HCT116 (cell line): ENCODE measurements at regions not wholly inside any gene's neighbourhood (a gene's known extent, or its start where the extent isn't known, plus 50 kb on each side); places are given as distances from the start of the nearest gene placed in this dataset.

Experiments used
- ATAC-seq: fragments of 200-7000 bp; cut with Tn5 transposase; 2 replicates; pipeline ENCODE4 v1.9.1; 2020; ENCODE audit warnings: mild to moderate bottlenecking, moderate library complexity
- BruUV-seq: library from RNA; stranded (reverse); fragments of 400-500 nt; replicated peaks from 2 replicates; lab custom pipeline; 2021; lab: Mats Ljungman, UMichigan
- CTCF ChIA-PET: fragments of 300-600 bp; sonication (Branson Sonifier 250); formaldehyde crosslinking; loops from one replicate; lab custom pipeline; 2021; ENCODE audit warnings: antibody characterized with exemption; lab: Charles Lee
- POLR2A ChIA-PET: fragments of 300-600, 350-600 bp; sonication (Branson Sonifier 250); formaldehyde crosslinking; loops from one replicate; lab custom pipeline; 2021; ENCODE audit warnings: antibody characterized with exemption; lab: Charles Lee
- RAD21 ChIA-PET, 2 experiments: fragments of 300-600 bp; sonication (Branson Sonifier 250); formaldehyde crosslinking; loops; one replicate each; lab custom pipeline; 2023; ENCODE audit warnings: low total read pairs in 2 of 2; ENCODE audit not compliant: uncharacterized antibody in 2 of 2, unreplicated experiment in 2 of 2, low non-redundant PET in 1 of 2; lab: Charles Lee
- DNase-seq: peaks from one replicate; pipeline ENCODE4 v3.0.0-alpha.2; 2010; ENCODE audit warnings: low read depth, low spot score
- H2AFZ ChIP-seq: fragments of 200-600 bp; shearing (Covaris generic), sonication (generic); 2 replicates; pipeline ENCODE4 v1.6.1; 2017; ENCODE audit warnings: low read depth, mixed run types, mixed read lengths, antibody characterized with exemption, low read length; ENCODE audit not compliant: poor library complexity, severe bottlenecking
- H3K27ac ChIP-seq: 2 replicates; pipeline ENCODE4 v1.5.1; 2012; ENCODE audit warnings: low read depth, low read length
- H3K27me3 ChIP-seq: fragments of 200-600 bp; sonication (generic); 2 replicates; pipeline ENCODE4 v1.6.1; 2016; ENCODE audit warnings: mixed run types, low read length, mixed read lengths; ENCODE audit not compliant: insufficient read depth
- H3K36me3 ChIP-seq, 2 experiments: fragments of 200-500 bp in 1 of 2; fragments of 200-600 bp in 1 of 2; sonication (Bioruptor generic) in 1 of 2; sonication (generic) in 1 of 2; 2 replicates each; pipeline versions ENCODE4 v1.5.1 to v1.6.1; 2014 to 2016; ENCODE audit warnings: low read length in 2 of 2, inconsistent platforms in 1 of 2, mixed read lengths in 1 of 2, mixed run types in 1 of 2; ENCODE audit not compliant: insufficient read depth in 2 of 2, control insufficient read depth in 1 of 2
- H3K4me1 ChIP-seq, 2 experiments: fragments of 200-600 bp in 1 of 2; sonication (generic) in 1 of 2; 2 replicates each; pipeline versions ENCODE4 v1.5.1 to v1.6.1; 2012 to 2017; ENCODE audit warnings: low read length in 2 of 2, inconsistent platforms in 1 of 2, mild to moderate bottlenecking in 1 of 2, mixed read lengths in 1 of 2, mixed run types in 1 of 2, moderate library complexity in 1 of 2; ENCODE audit not compliant: insufficient read depth in 2 of 2, control insufficient read depth in 1 of 2
- H3K4me2 ChIP-seq: fragments of 200-600 bp; sonication (generic); 2 replicates; pipeline ENCODE4 v1.6.1; 2017; ENCODE audit warnings: mixed run types, low read length, mixed read lengths
- H3K4me3 ChIP-seq, 2 experiments: fragments of 200-600 bp in 1 of 2; sonication (generic) in 1 of 2; replicated peaks in 1 of 2; 2 replicates each; pipeline ENCODE4 v1.5.1; 2011 to 2016; ENCODE audit warnings: low read length in 2 of 2, control low read depth in 1 of 2, low read depth in 1 of 2, mild to moderate bottlenecking in 1 of 2, mixed read lengths in 1 of 2, mixed run types in 1 of 2
- H3K79me2 ChIP-seq: fragments of 200-600 bp; sonication (generic); 2 replicates; pipeline ENCODE4 v1.6.1; 2017; ENCODE audit warnings: mild to moderate bottlenecking, mixed run types, low read length, moderate library complexity, mixed read lengths; ENCODE audit not compliant: insufficient read depth
- H3K9ac ChIP-seq: fragments of 200-600 bp; sonication (generic); 2 replicates; pipeline ENCODE4 v1.6.1; 2016; ENCODE audit warnings: low read length, mixed read lengths
- H3K9me2 ChIP-seq: fragments of 200-600 bp; sonication (generic), shearing (Covaris generic); 2 replicates; pipeline ENCODE4 v1.6.1; 2017; ENCODE audit warnings: mixed run types, mild to moderate bottlenecking, moderate library complexity; ENCODE audit not compliant: insufficient read depth
- H3K9me3 ChIP-seq, 2 experiments: fragments of 200-500 bp in 1 of 2; fragments of 200-600 bp in 1 of 2; sonication (Bioruptor generic) in 1 of 2; sonication (generic) in 1 of 2; 2 replicates each; pipeline ENCODE4 v1.6.1; 2014 to 2017; ENCODE audit warnings: low read length in 2 of 2, mixed read lengths in 2 of 2, inconsistent platforms in 1 of 2, low read depth in 1 of 2, mild to moderate bottlenecking in 1 of 2, mixed run types in 1 of 2, moderate library complexity in 1 of 2; ENCODE audit not compliant: control insufficient read depth in 1 of 2, insufficient read depth in 1 of 2
- H4K20me1 ChIP-seq: fragments of 200-600 bp; sonication (generic), shearing (Covaris generic); 2 replicates; pipeline ENCODE4 v1.6.1; 2017; ENCODE audit warnings: mixed run types, mild to moderate bottlenecking, moderate library complexity; ENCODE audit not compliant: insufficient read depth
- ATF3 ChIP-seq: IDR thresholded peaks from 2 replicates; pipeline ENCODE4 v1.6.1; 2012
- CEBPB ChIP-seq: IDR thresholded peaks from 2 replicates; pipeline ENCODE4 v1.6.1; 2012; ENCODE audit warnings: low read depth
- CTCF ChIP-seq, 3 experiments: fragments of 200-600 bp in 1 of 3; sonication (generic) in 1 of 3; IDR thresholded peaks in 2 of 3; conservative IDR thresholded peaks in 1 of 3; 2 replicates each; pipeline ENCODE4 v1.5.1; 2012 to 2017; ENCODE audit warnings: low read depth in 2 of 3, low read length in 2 of 3, antibody characterized with exemption in 1 of 3, borderline replicate concordance in 1 of 3, control low read depth in 1 of 3, mild to moderate bottlenecking in 1 of 3, mixed read lengths in 1 of 3, mixed run types in 1 of 3, moderate library complexity in 1 of 3; ENCODE audit not compliant: insufficient read depth in 1 of 3
- EGR1 ChIP-seq: IDR thresholded peaks from 2 replicates; pipeline ENCODE4 v1.6.1; 2012; ENCODE audit warnings: low read depth
- EZH2phosphoT487 ChIP-seq: fragments of 200-600 bp; IDR thresholded peaks from 2 replicates; pipeline ENCODE4 v1.6.1; 2018; ENCODE audit warnings: antibody characterized with exemption, borderline replicate concordance
- MAX ChIP-seq: IDR thresholded peaks from 2 replicates; pipeline ENCODE4 v1.6.1; 2012
- POLR2A ChIP-seq: IDR thresholded peaks from 2 replicates; pipeline ENCODE4 v1.7.0; 2011; ENCODE audit warnings: borderline replicate concordance; ENCODE audit not compliant: insufficient read depth, insufficient read length; ENCODE audit errors: extremely low read depth
- POLR2AphosphoS5 ChIP-seq: IDR thresholded peaks from 2 replicates; pipeline ENCODE4 v1.6.1; 2011; ENCODE audit warnings: mild to moderate bottlenecking, low read depth, low read length, moderate library complexity
- RAD21 ChIP-seq: IDR thresholded peaks from 2 replicates; pipeline ENCODE4 v1.6.1; 2012; ENCODE audit warnings: low read depth, mild to moderate bottlenecking
- REST ChIP-seq: IDR thresholded peaks from 2 replicates; pipeline ENCODE4 v1.6.1; 2012; ENCODE audit warnings: low read depth
- TCF7L2 ChIP-seq: IDR thresholded peaks from 2 replicates; pipeline ENCODE4 v1.7.0; 2011; ENCODE audit warnings: borderline replicate concordance, inconsistent platforms; ENCODE audit not compliant: insufficient read depth, insufficient read length; ENCODE audit errors: extremely low read depth
- YY1 ChIP-seq: IDR thresholded peaks from 2 replicates; pipeline ENCODE4 v1.6.1; 2011; ENCODE audit warnings: low read length, low read depth, moderate library complexity, mild to moderate bottlenecking; ENCODE audit not compliant: insufficient replicate concordance; ENCODE audit errors: extremely low read depth
- ZFX ChIP-seq: fragments of 450-650 bp; IDR thresholded peaks from 2 replicates; pipeline ENCODE4 v1.6.1; 2017
- intact Hi-C: fragments of 100-400 bp; cut with micrococcal nuclease; formaldehyde crosslinking; loops from 2 replicates; pipeline ENCODE4 v1.10.0; 2022

- ATAC-seq (no peak), DNase-seq (no peak)
- RAD21 ChIA-PET = interaction anchor here in 1 of 2 experiments (0.8 kb wide), 1 partner anchor 209 kb away, joined by 3 read pairs; no protein-coding TSS in a partner anchor
- peaks cover 18 to 30% of the 10 kb centered on the region in 2 experiments for H3K4me1 ChIP-seq
- TF ChIP-seq CEBPB = no peak
- TF ChIP-seq TCF7L2 = no peak
- TF ChIP-seq YY1 = no peak
- TF ChIP-seq RAD21 = no peak
- no peak for TF ChIP-seq POLR2A
- no peak for TF ChIP-seq MAX
- TF ChIP-seq REST = no peak
- TF ChIP-seq EZH2phosphoT487 = no peak
- TF ChIP-seq EGR1 = no peak
- TF ChIP-seq ATF3 = no peak
- TF ChIP-seq POLR2AphosphoS5 = no peak
- TF ChIP-seq CTCF (IDR thresholded peaks at IDR 0.05 in 2 of 3, conservative IDR thresholded peaks at IDR 0.05 in 1 of 3; ENCODE audit: borderline replicate concordance in 1 of 3, insufficient read depth in 1 of 3, low read depth in 2 of 3, low read length in 2 of 3) = no peak
- TF ChIP-seq ZFX = no peak
- no TSS peak for BruUV-seq
- no peaks in the 10 kb centered on the region for H3K27me3 ChIP-seq
- H3K36me3 ChIP-seq = no peaks in the 10 kb centered on the region
- CTCF ChIA-PET = no interaction called here
- POLR2A ChIA-PET = no interaction called here
- H3K9me2 ChIP-seq = no peaks in the 10 kb centered on the region
- H3K9ac ChIP-seq = no peak overlapping the region
- H3K79me2 ChIP-seq = no peaks in the 10 kb centered on the region
- H3K4me2 ChIP-seq = 0 out of 2 replicates have a peak overlapping the region, but pooled peaks have one; percentile 2
- intact Hi-C loops = no loop called here
- no peak overlapping the region for H2AFZ ChIP-seq
- H3K27ac ChIP-seq = no peak overlapping the region
- H3K4me3 ChIP-seq = no peak overlapping the region
- no peaks in the 10 kb centered on the region for H3K9me3 ChIP-seq
- H4K20me1 ChIP-seq = no peaks in the 10 kb centered on the region
Measured at GRCh38 chr5:142420561-142421227, 95.9 kb upstream of the SPRY4 start.
